H1 (cell line): ENCODE measurements at regions not wholly inside any gene's neighbourhood (a gene's known extent, or its start where the extent isn't known, plus 50 kb on each side); places are given as distances from the start of the nearest gene placed in this dataset.

Source experiments
- BACH1 ChIP-seq: IDR thresholded peaks from 2 replicates; pipeline ENCODE4 v1.6.1; 2012; ENCODE audit warnings: low read length, improper control_type of control experiment
- BRCA1 ChIP-seq: IDR thresholded peaks from 2 replicates; pipeline ENCODE4 v1.6.1; 2012; ENCODE audit warnings: low read depth, low read length, improper control_type of control experiment
- CEBPB ChIP-seq: IDR thresholded peaks from 2 replicates; pipeline ENCODE4 v1.6.1; 2012; ENCODE audit warnings: low read depth, low read length
- HDAC2 ChIP-seq, 2 experiments: fragments of 300-600 bp in 1 of 2; sonication (generic) in 1 of 2; IDR thresholded peaks; 2 replicates each; pipeline ENCODE4 v1.6.1; 2011 to 2012; ENCODE audit warnings: low read depth in 2 of 2, low read length in 2 of 2, mild to moderate bottlenecking in 2 of 2, moderate library complexity in 2 of 2, borderline replicate concordance in 1 of 2, inconsistent platforms in 1 of 2
- SRF ChIP-seq: IDR thresholded peaks from 2 replicates; pipeline ENCODE4 v1.6.1; 2011; ENCODE audit warnings: mild to moderate bottlenecking, low read depth, low read length, moderate library complexity
- ZNF274 ChIP-seq: IDR thresholded peaks from 2 replicates; pipeline ENCODE4 v1.7.0; 2012; ENCODE audit warnings: low read length, borderline replicate concordance; ENCODE audit errors: extremely low read depth
- TF ChIP-seq, protein P1 (sequence below): IDR thresholded peaks from 2 replicates; pipeline ENCODE4 v1.6.1; 2012; ENCODE audit warnings: inconsistent platforms

DNA sequence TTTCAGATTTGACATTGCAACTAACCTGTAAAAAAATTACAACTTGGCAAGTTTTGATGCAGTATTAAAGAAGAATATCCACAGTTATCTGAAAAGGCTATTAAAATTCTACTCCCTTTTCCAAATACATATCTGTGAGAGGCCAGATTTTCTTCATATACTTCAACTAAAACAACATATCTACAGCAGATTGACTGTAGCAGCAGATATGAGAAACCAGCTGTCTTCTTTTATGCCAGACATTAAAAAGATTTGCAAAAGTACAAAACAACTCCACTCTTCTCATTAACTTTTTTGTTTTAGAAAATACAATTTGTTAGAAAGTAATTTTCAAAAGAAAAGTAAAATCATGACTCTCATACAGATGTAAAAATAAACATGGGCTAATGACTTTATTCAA lies 281.1 kb upstream of the PCSK5 start (continued):
- TF ChIP-seq BACH1 (no peak), ZNF274 (no peak), SRF (no peak), HDAC2 (IDR thresholded peaks at IDR 0.05; ENCODE audit: borderline replicate concordance in 1 of 2, low read depth in 2 of 2, low read length in 2 of 2) (no peak), BRCA1 (no peak), CEBPB (no peak)
- TF ChIP-seq, protein P1, sequence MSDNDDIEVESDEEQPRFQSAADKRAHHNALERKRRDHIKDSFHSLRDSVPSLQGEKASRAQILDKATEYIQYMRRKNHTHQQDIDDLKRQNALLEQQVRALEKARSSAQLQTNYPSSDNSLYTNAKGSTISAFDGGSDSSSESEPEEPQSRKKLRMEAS: no peak
